HG03175 (cell line): ENCODE measurements at regions not wholly inside any gene's neighbourhood (a gene's known extent, or its start where the extent isn't known, plus 50 kb on each side); places are given as distances from the start of the nearest gene placed in this dataset.
"Not testable (repeated sequence)": the region's sequence is repeated elsewhere in the genome, so short reads cannot be mapped to it uniquely, and the experiment has no call there.

Experiments
- ATAC-seq: cut with Tn5 transposase; IDR thresholded peaks from one replicate; pipeline ENCODE4 v1.9.1; 2021; ENCODE audit warnings: mild to moderate bottlenecking, moderate library complexity; ENCODE audit not compliant: unreplicated experiment

- no peak for ATAC-seq
Observed at GRCh38 chr4:164616961-164617360, 137.0 kb upstream of the SMIM31 start.

DNA sequence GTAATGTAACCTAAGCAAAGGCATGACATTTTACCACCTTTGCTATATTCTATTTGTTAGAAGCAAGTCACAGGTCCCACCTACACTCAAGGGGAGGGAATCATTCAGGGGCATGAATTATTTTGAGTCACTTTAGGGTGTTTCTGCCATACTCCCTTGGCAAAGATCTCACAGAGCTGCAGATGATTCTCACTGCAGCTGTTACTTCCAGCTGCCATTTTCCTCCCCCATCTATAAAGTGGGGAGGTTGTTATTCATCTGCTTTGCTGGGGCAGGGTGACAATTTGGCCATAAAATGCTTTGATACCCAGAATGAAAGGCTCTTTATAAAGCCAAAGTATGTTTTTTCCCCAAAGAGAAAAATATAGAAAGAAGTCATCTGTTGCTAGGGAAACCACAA lies 136.5 kb upstream of the SMIM31 start:
- ATAC-seq: no peak

DNA sequence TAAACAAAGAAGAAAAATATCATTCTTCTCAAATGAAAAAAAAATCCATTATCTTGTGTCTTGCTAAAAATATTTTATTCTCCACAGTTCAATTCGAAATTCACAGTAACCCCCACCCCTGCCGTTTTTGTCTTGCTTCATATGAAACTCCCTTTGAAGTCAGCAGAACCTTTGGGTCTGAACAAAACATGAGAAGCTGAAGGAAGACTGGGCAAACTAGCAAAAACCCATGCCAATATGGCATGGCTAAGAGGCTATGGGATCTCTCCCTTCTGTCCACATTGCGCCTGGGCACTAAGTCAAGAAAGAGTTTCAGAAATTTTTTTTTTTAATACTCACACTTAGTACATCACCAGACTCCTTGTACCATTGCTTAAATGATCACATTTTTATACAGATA lies 136.0 kb upstream of the SMIM31 start:
- no peak for ATAC-seq

DNA sequence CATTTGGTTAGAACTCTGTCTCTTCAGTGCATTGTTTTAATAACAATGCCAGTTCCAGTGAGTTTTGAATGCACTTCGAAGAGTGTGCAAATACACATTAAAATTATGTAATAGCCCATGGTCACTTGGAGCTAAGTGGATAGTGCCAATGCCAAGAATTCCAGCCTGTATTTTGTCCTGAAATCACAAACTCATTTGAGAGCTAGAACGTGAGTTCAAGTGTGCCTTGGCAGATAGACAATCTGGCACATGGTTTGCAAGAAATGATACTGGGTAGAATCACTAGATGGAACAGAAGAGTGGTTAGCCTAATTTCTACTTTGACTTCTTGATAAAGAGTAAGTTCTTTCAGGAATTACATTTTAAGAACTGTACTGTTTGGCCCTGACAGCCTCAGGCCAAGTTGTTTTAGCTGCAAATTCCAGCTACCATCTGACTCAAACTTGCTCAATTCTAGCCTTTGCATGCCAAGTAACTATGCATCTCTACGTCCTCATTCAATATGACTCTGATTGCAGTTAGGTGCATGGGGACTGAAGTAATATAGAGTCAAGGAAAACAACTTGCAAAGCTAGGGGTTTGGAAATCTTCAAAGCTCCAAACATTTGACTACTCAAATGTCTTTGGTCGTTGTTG lies 131.9 kb upstream of the SMIM31 start:
- no peak for ATAC-seq

DNA sequence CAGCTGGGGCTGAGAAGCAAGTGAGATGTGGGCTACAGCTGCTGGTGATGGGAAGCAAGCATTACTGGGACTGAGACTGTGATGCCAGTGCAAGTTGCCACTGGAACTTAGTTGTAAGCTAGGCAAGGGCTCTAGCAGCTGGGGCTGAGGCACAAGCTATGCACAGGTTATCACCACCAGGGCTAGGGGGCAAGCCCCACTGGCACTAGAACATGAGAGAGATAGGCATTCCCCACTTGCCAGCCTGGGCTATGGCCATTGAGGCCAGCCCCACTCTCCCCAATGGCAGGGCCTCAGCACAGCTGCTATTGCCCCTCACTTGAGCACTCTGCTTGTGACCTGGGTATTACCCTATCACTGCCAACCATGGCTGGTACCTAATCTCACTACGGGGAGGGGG lies 130.8 kb upstream of the SMIM31 start:
- no peak for ATAC-seq

- no peak for ATAC-seq
Observed at GRCh38 chr4:164639001-164639400, 114.9 kb upstream of the SMIM31 start.

DNA sequence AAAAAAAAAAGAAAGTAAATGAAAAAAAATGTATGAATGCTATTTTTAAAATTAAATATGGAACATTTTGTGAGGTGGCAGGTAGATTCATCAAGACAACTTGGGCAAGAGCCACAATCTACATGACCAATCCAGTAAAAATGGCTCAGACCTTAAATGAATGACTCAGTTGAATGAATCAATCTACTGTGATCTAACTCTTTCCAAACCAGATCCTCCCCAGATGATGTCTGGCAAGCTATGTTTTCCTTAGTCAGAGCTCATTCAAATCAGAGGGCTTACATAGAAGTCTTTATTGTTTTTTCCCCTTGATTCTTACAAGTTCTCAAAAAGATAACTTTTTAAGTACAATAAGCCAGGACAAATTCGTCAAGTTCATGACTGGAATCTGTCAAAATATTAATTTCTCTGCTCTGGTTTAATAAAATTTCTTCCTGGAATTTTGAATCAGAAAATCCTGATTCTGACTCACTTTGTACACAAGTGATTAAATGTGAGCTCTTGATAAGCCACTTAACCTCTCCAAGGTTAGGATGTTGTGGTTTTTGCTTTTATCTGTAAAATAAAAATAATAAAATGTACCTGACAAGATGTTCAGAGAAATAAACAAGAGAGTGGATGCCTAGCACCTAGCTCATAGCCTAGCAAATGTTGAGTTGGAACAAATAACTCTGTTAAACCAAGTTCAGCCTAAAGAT lies 105.6 kb upstream of the SMIM31 start:
- no peak for ATAC-seq

DNA sequence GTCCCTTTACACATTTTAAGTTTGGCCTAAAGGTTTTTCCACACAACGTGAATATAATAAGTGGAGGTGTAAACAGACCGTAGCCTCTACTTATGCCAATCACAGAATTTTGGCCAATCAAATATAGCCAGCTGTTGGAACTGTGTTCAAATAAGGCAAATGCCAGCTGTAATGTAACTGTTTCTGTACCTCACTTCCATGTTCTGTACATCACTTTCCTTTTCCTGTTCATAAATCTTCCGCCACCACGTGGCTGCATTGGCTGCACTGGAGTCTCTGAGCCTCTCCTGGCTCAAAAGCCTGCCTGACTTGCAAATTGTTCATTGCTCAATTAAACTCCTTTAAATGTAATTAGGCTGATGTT lies 105.1 kb upstream of the SMIM31 start:
- no peak for ATAC-seq

GRCh38 chr4:164659765-164660164 lies 94.2 kb upstream of the SMIM31 start:
- no peak for ATAC-seq

GRCh38 chr4:164676152-164676551 lies 77.8 kb upstream of the SMIM31 start:
- not testable (repeated sequence) for ATAC-seq

GRCh38 chr4:164683040-164683439 lies 70.9 kb upstream of the SMIM31 start:
- ATAC-seq: no peak

DNA sequence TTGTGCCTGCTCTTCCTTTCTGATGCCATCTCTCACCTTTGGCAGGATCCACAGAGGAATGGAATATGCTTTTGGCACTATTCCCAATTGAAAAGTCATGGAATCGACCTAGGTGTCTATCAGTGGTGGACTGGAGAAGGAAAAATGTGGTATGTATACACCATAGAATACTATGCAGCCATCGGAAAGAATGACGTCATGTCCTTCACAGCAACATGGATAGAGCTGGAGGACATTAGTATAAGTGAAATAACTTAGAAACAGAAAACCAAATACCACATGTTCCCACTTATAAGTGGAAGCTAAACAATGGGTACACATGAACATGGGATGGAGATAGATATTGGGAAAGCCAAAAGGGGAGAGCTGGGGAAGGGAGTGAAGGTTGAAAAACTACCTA lies 58.3 kb upstream of the SMIM31 start:
- no peak for ATAC-seq

DNA sequence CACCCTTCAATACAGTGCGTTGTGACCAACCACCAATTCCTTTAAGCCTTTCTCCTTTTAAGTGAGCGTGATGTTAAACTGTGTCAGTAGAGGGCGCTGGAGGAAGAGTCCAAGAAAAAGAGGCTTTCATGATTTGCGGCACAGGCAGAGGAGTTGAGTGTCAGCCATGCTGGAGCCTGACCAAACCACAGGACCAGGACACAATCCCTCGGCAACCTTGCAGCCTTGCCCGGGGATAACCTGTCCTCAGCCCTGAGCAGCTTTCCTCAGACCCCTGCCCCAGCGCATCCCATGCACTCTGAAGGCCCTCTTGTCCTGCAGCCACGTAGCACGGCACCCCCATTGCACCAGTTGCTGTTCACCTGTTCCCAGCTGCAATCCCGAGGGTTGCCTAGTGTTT lies 53.5 kb upstream of the SMIM31 start:
- ATAC-seq: peak; percentile 56

DNA sequence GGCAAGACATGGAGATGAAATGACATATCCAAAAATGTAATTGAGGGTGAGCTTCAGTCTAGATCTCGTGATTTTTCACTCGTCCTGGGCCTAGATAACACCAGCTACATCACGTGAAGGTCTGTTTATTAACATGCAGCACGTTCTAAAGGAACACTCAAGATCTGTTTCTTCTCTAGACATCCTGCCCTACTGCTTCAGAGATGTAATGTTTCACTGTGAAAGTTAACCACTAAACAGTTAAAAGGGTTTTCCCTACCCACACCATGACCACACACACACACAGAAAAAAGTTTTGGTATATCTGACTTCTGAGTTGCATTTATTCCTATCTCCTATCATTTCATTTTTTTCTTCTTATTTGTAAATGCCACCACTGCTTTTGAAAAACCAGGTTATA lies 52.3 kb upstream of the SMIM31 start:
- ATAC-seq: peak; percentile 54
